ENCODE measurements at regions not wholly inside any gene's neighbourhood (a gene's known extent, or its start where the extent isn't known, plus 50 kb on each side); places are given as distances from the start of the nearest gene placed in this dataset.

DNA sequence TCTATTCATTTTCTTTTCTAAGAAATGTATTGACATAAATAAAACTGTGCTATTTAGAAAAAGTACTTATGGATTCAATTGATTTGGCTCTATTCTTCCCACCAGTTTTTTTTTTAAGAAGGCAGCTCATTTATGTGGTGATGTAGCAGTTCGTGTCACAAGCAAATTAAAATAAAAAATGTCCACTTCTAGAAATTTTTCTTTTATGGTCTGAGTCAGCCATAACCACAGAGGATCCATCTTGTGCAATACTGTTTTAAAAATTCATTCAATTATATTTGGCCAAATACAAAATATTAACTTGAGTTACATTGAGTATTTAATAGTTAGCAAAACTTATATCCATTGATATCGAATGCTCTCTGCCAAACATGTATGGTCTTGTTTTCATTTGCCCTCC lies 207.9 kb upstream of the FAT1 start (continued):
- TF ChIP-seq, protein P1, sequence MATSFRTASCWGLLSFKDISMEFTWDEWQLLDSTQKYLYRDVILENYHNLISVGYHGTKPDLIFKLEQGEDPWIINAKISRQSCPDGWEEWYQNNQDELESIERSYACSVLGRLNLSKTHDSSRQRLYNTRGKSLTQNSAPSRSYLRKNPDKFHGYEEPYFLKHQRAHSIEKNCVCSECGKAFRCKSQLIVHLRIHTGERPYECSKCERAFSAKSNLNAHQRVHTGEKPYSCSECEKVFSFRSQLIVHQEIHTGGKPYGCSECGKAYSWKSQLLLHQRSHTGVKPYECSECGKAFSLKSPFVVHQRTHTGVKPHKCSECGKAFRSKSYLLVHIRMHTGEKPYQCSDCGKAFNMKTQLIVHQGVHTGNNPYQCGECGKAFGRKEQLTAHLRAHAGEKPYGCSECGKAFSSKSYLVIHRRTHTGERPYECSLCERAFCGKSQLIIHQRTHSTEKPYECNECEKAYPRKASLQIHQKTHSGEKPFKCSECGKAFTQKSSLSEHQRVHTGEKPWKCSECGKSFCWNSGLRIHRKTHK (tag by site-specific recombination; IDR thresholded peaks at IDR 0.05) = no peak
- TF ChIP-seq ZNF843 (tag by site-specific recombination; IDR thresholded peaks at IDR 0.05) (no peak), ZBTB20 (tag by site-specific recombination; IDR thresholded peaks at IDR 0.05) (no peak), ZNF501 (tag by site-specific recombination; IDR thresholded peaks at IDR 0.05) (no peak), ZNF555 (tag by site-specific recombination; conservative IDR thresholded peaks at IDR 0.05) (no peak), ZNF610 (tag by site-specific recombination; IDR thresholded peaks at IDR 0.05; ENCODE audit: borderline replicate concordance) (no peak)

DNA sequence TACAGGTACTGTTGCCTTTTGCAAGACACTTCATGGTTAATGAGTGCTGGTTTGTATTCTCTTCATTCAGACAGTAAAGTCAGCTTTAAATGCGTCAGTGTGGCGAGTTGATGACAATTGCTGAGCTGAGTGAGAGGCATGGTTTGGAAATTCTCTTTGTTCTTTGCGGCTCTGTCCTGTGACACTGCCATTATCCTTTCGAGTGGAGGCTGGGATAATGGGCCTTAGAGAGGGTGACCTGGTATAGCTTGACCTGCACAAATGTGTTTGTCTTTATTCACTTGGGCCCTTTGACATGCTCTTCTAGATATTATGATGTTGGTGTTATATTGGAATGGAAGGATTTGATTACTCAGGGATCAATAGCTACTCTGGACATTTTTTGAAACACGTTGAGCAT lies 208.5 kb upstream of the FAT1 start:
- ChIA-PET POLR2A (no interaction called here), CTCF (no interaction called here)
- Histone ChIP-seq H3K27ac (ENCODE audit: extremely low read depth, low read depth, low read length) (no peak overlapping the region), H3K36me3 (ENCODE audit: control insufficient read depth in 2 of 2, insufficient read depth in 1 of 2, low read length in 2 of 2) (no peaks in the 10 kb centered on the region), H3K4me3 (ENCODE audit: low read depth, low read length) (no peak overlapping the region), H3K9me3 (ENCODE audit: control insufficient read depth, insufficient read depth, low read depth, low read length) (no peaks in the 10 kb centered on the region), H3K4me1 (ENCODE audit: control insufficient read depth, insufficient read depth, low read length) (peaks cover 2% of the 10 kb centered on the region; the same call in 1 of the 2 replicates)
- TF ChIP-seq, protein P2, sequence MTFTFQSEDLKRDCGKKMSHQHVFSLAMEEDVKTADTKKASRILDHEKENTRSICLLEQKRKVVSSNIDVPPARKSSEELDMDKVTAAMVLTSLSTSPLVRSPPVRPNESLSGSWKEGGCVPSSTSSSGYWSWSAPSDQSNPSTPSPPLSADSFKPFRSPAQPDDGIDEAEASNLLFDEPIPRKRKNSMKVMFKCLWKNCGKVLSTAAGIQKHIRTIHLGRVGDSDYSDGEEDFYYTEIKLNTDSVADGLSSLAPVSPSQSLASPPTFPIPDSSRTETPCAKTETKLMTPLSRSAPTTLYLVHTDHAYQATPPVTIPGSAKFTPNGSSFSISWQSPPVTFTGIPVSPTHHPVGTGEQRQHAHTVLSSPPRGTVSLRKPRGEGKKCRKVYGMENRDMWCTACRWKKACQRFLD (tag by site-specific recombination; IDR thresholded peaks at IDR 0.05) = no peak
- peak; percentile 27 for TF ChIP-seq SETDB1 (IDR thresholded peaks at IDR 0.05; ENCODE audit: insufficient read length, low read length)

DNA sequence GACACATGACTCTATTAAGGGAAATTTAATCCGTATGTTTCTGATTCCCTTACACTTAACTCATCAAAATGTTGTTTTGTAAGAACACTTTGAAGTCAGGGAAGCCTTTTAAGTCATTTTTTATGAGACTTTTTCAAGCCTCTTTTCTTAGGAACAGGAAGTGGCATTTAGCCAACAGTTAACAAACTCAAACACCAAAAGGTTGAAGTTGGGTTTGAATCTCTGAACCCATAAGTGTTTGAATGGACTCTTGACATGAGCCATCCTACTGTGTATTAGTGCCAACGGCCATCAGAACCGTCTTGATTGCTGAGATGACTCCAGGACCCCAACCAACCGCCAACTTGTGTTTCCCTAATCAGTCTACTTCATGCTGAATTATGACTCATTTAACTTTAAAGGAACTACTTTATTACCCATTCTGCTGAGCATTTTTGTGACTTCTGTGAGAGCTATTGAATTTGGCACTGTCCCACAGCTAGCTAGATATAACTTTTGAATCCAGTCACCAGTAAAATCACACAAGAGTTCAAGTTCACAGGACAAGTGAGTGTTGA lies 209.1 kb upstream of the FAT1 start:
- no peaks in the 10 kb centered on the region for H3K9me3 ChIP-seq (ENCODE audit: control insufficient read depth, insufficient read depth, low read depth, low read length)
- no peak overlapping the region for H3K27ac ChIP-seq (ENCODE audit: extremely low read depth, low read depth, low read length)
- no peak overlapping the region for H3K4me3 ChIP-seq (ENCODE audit: low read depth, low read length)
- POLR2A ChIA-PET = no interaction called here
- H3K4me1 ChIP-seq (ENCODE audit: control insufficient read depth, insufficient read depth, low read length) = peaks cover 2% of the 10 kb centered on the region; the same call in 1 of the 2 replicates
- CTCF ChIA-PET = interaction anchor here (1.2 kb wide), 1 partner anchor 15 kb away, joined by 4 read pairs; no protein-coding TSS in a partner anchor
- no peaks in the 10 kb centered on the region for H3K36me3 ChIP-seq (ENCODE audit: control insufficient read depth in 2 of 2, insufficient read depth in 1 of 2, low read length in 2 of 2)
- no peak for TF ChIP-seq ZBTB21 (tag by site-specific recombination; IDR thresholded peaks at IDR 0.05)
- TF ChIP-seq ZNF76 (tag by site-specific recombination; IDR thresholded peaks at IDR 0.05; ENCODE audit: borderline replicate concordance, low read depth) = no peak
- no peak for TF ChIP-seq ZFP37 (tag by site-specific recombination; IDR thresholded peaks at IDR 0.05)
- no peak for TF ChIP-seq MEIS1 (CRISPR knock-in tag; IDR thresholded peaks at IDR 0.05; ENCODE audit: borderline replicate concordance)
- TF ChIP-seq, protein P3, sequence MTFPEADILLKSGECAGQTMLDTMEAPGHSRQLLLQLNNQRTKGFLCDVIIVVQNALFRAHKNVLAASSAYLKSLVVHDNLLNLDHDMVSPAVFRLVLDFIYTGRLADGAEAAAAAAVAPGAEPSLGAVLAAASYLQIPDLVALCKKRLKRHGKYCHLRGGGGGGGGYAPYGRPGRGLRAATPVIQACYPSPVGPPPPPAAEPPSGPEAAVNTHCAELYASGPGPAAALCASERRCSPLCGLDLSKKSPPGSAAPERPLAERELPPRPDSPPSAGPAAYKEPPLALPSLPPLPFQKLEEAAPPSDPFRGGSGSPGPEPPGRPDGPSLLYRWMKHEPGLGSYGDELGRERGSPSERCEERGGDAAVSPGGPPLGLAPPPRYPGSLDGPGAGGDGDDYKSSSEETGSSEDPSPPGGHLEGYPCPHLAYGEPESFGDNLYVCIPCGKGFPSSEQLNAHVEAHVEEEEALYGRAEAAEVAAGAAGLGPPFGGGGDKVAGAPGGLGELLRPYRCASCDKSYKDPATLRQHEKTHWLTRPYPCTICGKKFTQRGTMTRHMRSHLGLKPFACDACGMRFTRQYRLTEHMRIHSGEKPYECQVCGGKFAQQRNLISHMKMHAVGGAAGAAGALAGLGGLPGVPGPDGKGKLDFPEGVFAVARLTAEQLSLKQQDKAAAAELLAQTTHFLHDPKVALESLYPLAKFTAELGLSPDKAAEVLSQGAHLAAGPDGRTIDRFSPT (tag by site-specific recombination; IDR thresholded peaks at IDR 0.05) = peak; percentile 47; the same call in 1 of the 2 replicates
- TF ChIP-seq ZNF596 (tag by site-specific recombination; IDR thresholded peaks at IDR 0.05) = no peak
- no peak for TF ChIP-seq ZNF239 (tag by site-specific recombination; IDR thresholded peaks at IDR 0.05)
- TF ChIP-seq, protein P4, sequence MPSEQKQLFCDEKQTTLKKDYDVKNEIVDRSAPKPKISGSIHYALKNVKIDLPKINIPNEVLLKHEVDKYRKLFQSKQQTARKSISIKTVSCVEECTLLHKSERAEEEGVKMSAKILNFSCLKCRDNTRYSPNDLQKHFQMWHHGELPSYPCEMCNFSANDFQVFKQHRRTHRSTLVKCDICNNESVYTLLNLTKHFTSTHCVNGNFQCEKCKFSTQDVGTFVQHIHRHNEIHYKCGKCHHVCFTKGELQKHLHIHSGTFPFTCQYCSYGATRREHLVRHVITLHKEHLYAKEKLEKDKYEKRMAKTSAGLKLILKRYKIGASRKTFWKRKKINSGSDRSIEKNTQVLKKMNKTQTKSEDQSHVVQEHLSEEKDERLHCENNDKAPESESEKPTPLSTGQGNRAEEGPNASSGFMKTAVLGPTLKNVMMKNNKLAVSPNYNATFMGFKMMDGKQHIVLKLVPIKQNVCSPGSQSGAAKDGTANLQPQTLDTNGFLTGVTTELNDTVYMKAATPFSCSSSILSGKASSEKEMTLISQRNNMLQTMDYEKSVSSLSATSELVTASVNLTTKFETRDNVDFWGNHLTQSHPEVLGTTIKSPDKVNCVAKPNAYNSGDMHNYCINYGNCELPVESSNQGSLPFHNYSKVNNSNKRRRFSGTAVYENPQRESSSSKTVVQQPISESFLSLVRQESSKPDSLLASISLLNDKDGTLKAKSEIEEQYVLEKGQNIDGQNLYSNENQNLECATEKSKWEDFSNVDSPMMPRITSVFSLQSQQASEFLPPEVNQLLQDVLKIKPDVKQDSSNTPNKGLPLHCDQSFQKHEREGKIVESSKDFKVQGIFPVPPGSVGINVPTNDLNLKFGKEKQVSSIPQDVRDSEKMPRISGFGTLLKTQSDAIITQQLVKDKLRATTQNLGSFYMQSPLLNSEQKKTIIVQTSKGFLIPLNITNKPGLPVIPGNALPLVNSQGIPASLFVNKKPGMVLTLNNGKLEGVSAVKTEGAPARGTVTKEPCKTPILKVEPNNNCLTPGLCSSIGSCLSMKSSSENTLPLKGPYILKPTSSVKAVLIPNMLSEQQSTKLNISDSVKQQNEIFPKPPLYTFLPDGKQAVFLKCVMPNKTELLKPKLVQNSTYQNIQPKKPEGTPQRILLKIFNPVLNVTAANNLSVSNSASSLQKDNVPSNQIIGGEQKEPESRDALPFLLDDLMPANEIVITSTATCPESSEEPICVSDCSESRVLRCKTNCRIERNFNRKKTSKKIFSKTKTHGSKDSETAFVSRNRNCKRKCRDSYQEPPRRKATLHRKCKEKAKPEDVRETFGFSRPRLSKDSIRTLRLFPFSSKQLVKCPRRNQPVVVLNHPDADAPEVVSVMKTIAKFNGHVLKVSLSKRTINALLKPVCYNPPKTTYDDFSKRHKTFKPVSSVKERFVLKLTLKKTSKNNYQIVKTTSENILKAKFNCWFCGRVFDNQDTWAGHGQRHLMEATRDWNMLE (tag by site-specific recombination; conservative IDR thresholded peaks at IDR 0.05; ENCODE audit: low read depth) = no peak
- TF ChIP-seq ZNF621 (tag by site-specific recombination; IDR thresholded peaks at IDR 0.05) = no peak
- peak; percentile 30 for TF ChIP-seq SETDB1 (IDR thresholded peaks at IDR 0.05; ENCODE audit: insufficient read length, low read length)
- no peak for TF ChIP-seq ZNF302 (tag by site-specific recombination; IDR thresholded peaks at IDR 0.05; ENCODE audit: low read depth)
- TF ChIP-seq, protein P5, sequence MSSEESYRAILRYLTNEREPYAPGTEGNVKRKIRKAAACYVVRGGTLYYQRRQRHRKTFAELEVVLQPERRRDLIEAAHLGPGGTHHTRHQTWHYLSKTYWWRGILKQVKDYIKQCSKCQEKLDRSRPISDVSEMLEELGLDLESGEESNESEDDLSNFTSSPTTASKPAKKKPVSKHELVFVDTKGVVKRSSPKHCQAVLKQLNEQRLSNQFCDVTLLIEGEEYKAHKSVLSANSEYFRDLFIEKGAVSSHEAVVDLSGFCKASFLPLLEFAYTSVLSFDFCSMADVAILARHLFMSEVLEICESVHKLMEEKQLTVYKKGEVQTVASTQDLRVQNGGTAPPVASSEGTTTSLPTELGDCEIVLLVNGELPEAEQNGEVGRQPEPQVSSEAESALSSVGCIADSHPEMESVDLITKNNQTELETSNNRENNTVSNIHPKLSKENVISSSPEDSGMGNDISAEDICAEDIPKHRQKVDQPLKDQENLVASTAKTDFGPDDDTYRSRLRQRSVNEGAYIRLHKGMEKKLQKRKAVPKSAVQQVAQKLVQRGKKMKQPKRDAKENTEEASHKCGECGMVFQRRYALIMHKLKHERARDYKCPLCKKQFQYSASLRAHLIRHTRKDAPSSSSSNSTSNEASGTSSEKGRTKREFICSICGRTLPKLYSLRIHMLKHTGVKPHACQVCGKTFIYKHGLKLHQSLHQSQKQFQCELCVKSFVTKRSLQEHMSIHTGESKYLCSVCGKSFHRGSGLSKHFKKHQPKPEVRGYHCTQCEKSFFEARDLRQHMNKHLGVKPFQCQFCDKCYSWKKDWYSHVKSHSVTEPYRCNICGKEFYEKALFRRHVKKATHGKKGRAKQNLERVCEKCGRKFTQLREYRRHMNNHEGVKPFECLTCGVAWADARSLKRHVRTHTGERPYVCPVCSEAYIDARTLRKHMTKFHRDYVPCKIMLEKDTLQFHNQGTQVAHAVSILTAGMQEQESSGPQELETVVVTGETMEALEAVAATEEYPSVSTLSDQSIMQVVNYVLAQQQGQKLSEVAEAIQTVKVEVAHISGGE (tag by site-specific recombination; conservative IDR thresholded peaks at IDR 0.05; ENCODE audit: low read depth) = no peak
- TF ChIP-seq ZNF175 (tag by site-specific recombination; IDR thresholded peaks at IDR 0.05) = no peak

All from HEK293 (cell line).